ENCODE measurements at regions not wholly inside any gene's neighbourhood (a gene's known extent, or its start where the extent isn't known, plus 50 kb on each side); places are given as distances from the start of the nearest gene placed in this dataset.
A peak's percentile ranks its signal among the peaks of the same experiment; 100 is the strongest.

GRCh38 chr1:239976130-239976968 lies 115.3 kb upstream of the FMN2 start:
- TF ChIP-seq CTCF (IDR thresholded peaks at IDR 0.05), result peak; percentile 75 to 97 (median 82)
- no peak for TF ChIP-seq POLR2A (IDR thresholded peaks at IDR 0.05)
